Upper lobe of left lung (tissue), 4 donors: ENCODE measurements at regions not wholly inside any gene's neighbourhood (a gene's known extent, or its start where the extent isn't known, plus 50 kb on each side); places are given as distances from the start of the nearest gene placed in this dataset.

Experiments
- CTCF ChIP-seq, 6 experiments: fragments of 450-650 bp in 4 of 6; fragments of 200-600 bp in 2 of 6; sonication (generic) in 2 of 6; IDR thresholded peaks; one replicate each; pipeline ENCODE4 v1.5.1; 2016 to 2019; ENCODE audit warnings: antibody characterized with exemption in 6 of 6
- POLR2A ChIP-seq, 4 donors: fragments of 450-650 bp; IDR thresholded peaks; one replicate each; pipeline ENCODE4 v1.5.1; 2016 to 2017; ENCODE audit warnings: antibody characterized with exemption in 4 of 4, mild to moderate bottlenecking in 2 of 4
- POLR2AphosphoS5 ChIP-seq, 2 donors: sonication (generic); formaldehyde crosslinking; IDR thresholded peaks; one replicate each; pipeline ENCODE4 v1.5.1; 2017; ENCODE audit warnings: antibody characterized with exemption in 2 of 2

- TF ChIP-seq CTCF (IDR thresholded peaks at IDR 0.05) (no peak), POLR2A (IDR thresholded peaks at IDR 0.05) (no peak), POLR2AphosphoS5 (IDR thresholded peaks at IDR 0.05) (no peak)
These were observed 753.5 kb downstream of the PDHA2 start for GRCh38 chr4:96593422-96593821.
